Loucy (cell line): ENCODE measurements at regions not wholly inside any gene's neighbourhood (a gene's known extent, or its start where the extent isn't known, plus 50 kb on each side); places are given as distances from the start of the nearest gene placed in this dataset.

Source experiments
- H2AFZ ChIP-seq: fragments of 200-600 bp; sonication (generic); 2 replicates; pipeline ENCODE4 v1.6.0; 2016; ENCODE audit warnings: antibody characterized with exemption, mild to moderate bottlenecking, low read length, moderate library complexity
- H3F3A ChIP-seq: fragments of 200-600 bp; 2 replicates; pipeline ENCODE4 v1.6.0; 2016; ENCODE audit warnings: antibody characterized with exemption, low read depth, mild to moderate bottlenecking
- H3K27me3 ChIP-seq: fragments of 200-600 bp; sonication (generic); 2 replicates; pipeline ENCODE4 v1.6.1; 2014; ENCODE audit warnings: low read length, mild to moderate bottlenecking; ENCODE audit not compliant: insufficient read depth, poor library complexity, severe bottlenecking
- H3K36me3 ChIP-seq: fragments of 200-600 bp; sonication (generic); 2 replicates; pipeline ENCODE4 v1.6.1; 2016; ENCODE audit warnings: low read length; ENCODE audit not compliant: insufficient read depth
- H3K4me1 ChIP-seq: fragments of 200-600 bp; sonication (generic); 2 replicates; pipeline ENCODE4 v1.5.1; 2014; ENCODE audit warnings: low read length, mild to moderate bottlenecking; ENCODE audit not compliant: insufficient read depth, poor library complexity, severe bottlenecking
- H3K4me2 ChIP-seq: fragments of 200-600 bp; sonication (generic); 2 replicates; pipeline ENCODE4 v1.6.0; 2014; ENCODE audit warnings: antibody characterized with exemption, low read length, low read depth, mild to moderate bottlenecking; ENCODE audit not compliant: poor library complexity, severe bottlenecking
- H3K4me3 ChIP-seq: fragments of 200-600 bp; sonication (generic); 2 replicates; pipeline ENCODE4 v1.5.1; 2014; ENCODE audit warnings: low read length, mild to moderate bottlenecking, mixed read lengths; ENCODE audit not compliant: poor library complexity, severe bottlenecking
- H3K79me2 ChIP-seq: fragments of 200-600 bp; sonication (generic); 2 replicates; pipeline ENCODE4 v1.6.1; 2014; ENCODE audit warnings: low read length; ENCODE audit not compliant: insufficient read depth
- H3K9ac ChIP-seq: fragments of 200-600 bp; sonication (generic); 2 replicates; pipeline ENCODE4 v1.6.0; 2014; ENCODE audit warnings: mild to moderate bottlenecking, low read depth, low read length, moderate library complexity; ENCODE audit not compliant: poor library complexity, severe bottlenecking
- H3K9me2 ChIP-seq: fragments of 200-600 bp; sonication (generic); replicated peaks from 2 replicates; pipeline ENCODE4 v1.6.1; 2016; ENCODE audit warnings: low read depth, low read length, mixed read lengths
- H3K9me3 ChIP-seq: fragments of 200-600 bp; sonication (generic); 2 replicates; pipeline ENCODE4 v1.6.1; 2014; ENCODE audit warnings: mild to moderate bottlenecking, antibody characterized with exemption, low read length, low read depth; ENCODE audit not compliant: insufficient read depth
- H4K20me1 ChIP-seq: fragments of 200-600 bp; sonication (generic); 2 replicates; pipeline ENCODE4 v1.6.0; 2014; ENCODE audit warnings: antibody characterized with exemption, low read length, mild to moderate bottlenecking; ENCODE audit not compliant: insufficient read depth, poor library complexity, severe bottlenecking
- CTCF ChIP-seq: fragments of 200-600 bp; sonication (generic); conservative IDR thresholded peaks from 2 replicates; pipeline ENCODE4 v1.5.1; 2014; ENCODE audit warnings: mild to moderate bottlenecking, antibody characterized with exemption, low read length
- EZH2phosphoT487 ChIP-seq: fragments of 200-600 bp; IDR thresholded peaks from 2 replicates; pipeline ENCODE4 v1.6.1; 2018; ENCODE audit warnings: antibody characterized with exemption, mild to moderate bottlenecking, moderate library complexity, borderline replicate concordance

- no peak overlapping the region for H3K4me3 ChIP-seq
- H3K9ac ChIP-seq: no peak overlapping the region
- TF ChIP-seq CTCF (no peak), EZH2phosphoT487 (no peak)
- no peaks in the 10 kb centered on the region for H3K4me1 ChIP-seq
- no peaks in the 10 kb centered on the region for H3K9me3 ChIP-seq
- H3F3A ChIP-seq: no peaks in the 10 kb centered on the region
- no peaks in the 10 kb centered on the region for H3K36me3 ChIP-seq
- H3K27me3 ChIP-seq: no peaks in the 10 kb centered on the region
- no peaks in the 10 kb centered on the region for H3K9me2 ChIP-seq
- no peak overlapping the region for H3K4me2 ChIP-seq
- no peak overlapping the region for H2AFZ ChIP-seq
- H3K79me2 ChIP-seq: no peaks in the 10 kb centered on the region
- H4K20me1 ChIP-seq: no peaks in the 10 kb centered on the region
Observed at GRCh38 chr10:110363572-110364411, 59.1 kb upstream of the SMNDC1 start.

- H3K4me2 ChIP-seq: no peak overlapping the region
Observed at GRCh38 chr10:110364531-110364937, 59.8 kb upstream of the SMNDC1 start.

GRCh38 chr10:110365356-110366143 is 60.8 kb upstream of the SMNDC1 start:
- H3K36me3 ChIP-seq: no peaks in the 10 kb centered on the region
- H3K4me3 ChIP-seq: no peak overlapping the region
- H3K27me3 ChIP-seq: no peaks in the 10 kb centered on the region
- no peaks in the 10 kb centered on the region for H3K9me3 ChIP-seq
- H3F3A ChIP-seq: no peaks in the 10 kb centered on the region
- no peak overlapping the region for H3K4me2 ChIP-seq
- H3K79me2 ChIP-seq: no peaks in the 10 kb centered on the region
- no peak overlapping the region for H3K9ac ChIP-seq
- TF ChIP-seq EZH2phosphoT487 (no peak), CTCF (no peak)
- no peaks in the 10 kb centered on the region for H3K4me1 ChIP-seq
- no peak overlapping the region for H2AFZ ChIP-seq
- H3K9me2 ChIP-seq: no peaks in the 10 kb centered on the region
- no peaks in the 10 kb centered on the region for H4K20me1 ChIP-seq

More at GRCh38 chr10:110364531-110364937, 59.8 kb upstream of the SMNDC1 start:
- no peak overlapping the region for H3K4me3 ChIP-seq
- TF ChIP-seq EZH2phosphoT487: no peak
- no peak for TF ChIP-seq CTCF
- no peaks in the 10 kb centered on the region for H3K4me1 ChIP-seq
- H3K9me2 ChIP-seq: no peaks in the 10 kb centered on the region
- no peaks in the 10 kb centered on the region for H3K36me3 ChIP-seq
- H3K79me2 ChIP-seq: no peaks in the 10 kb centered on the region
- H4K20me1 ChIP-seq: no peaks in the 10 kb centered on the region
- no peak overlapping the region for H2AFZ ChIP-seq
- H3K27me3 ChIP-seq: no peaks in the 10 kb centered on the region
- H3K9me3 ChIP-seq: no peaks in the 10 kb centered on the region
- H3F3A ChIP-seq: no peaks in the 10 kb centered on the region
- H3K9ac ChIP-seq: no peak overlapping the region
